ENCODE measurements at regions not wholly inside any gene's neighbourhood (a gene's known extent, or its start where the extent isn't known, plus 50 kb on each side); places are given as distances from the start of the nearest gene placed in this dataset.

- no peak for TF ChIP-seq YY1 (IDR thresholded peaks at IDR 0.05; ENCODE audit: insufficient read depth, insufficient read length)
- TF ChIP-seq ZNF274 (IDR thresholded peaks at IDR 0.05; ENCODE audit: low read depth, low read length) = no peak
- no peak for TF ChIP-seq SUZ12 (IDR thresholded peaks at IDR 0.05; ENCODE audit: extremely low read depth, insufficient read depth, insufficient read length)
These were observed 71.9 kb downstream of the NR2F2 start for GRCh38 chr15:96402403-96402802.
